OCI-LY1 (cell line): ENCODE measurements at regions not wholly inside any gene's neighbourhood (a gene's known extent, or its start where the extent isn't known, plus 50 kb on each side); places are given as distances from the start of the nearest gene placed in this dataset.

Experiments used
- CTCF ChIP-seq: fragments of 200-600 bp; sonication (generic), shearing (Covaris generic); IDR thresholded peaks from 2 replicates; pipeline ENCODE4 v1.5.1; 2017; ENCODE audit warnings: mild to moderate bottlenecking, antibody characterized with exemption, low read length, moderate library complexity, mixed read lengths
- EZH2 ChIP-seq: fragments of 200-600 bp; sonication (generic), shearing (Covaris generic); IDR thresholded peaks from 2 replicates; pipeline ENCODE4 v1.8.0; 2017; ENCODE audit warnings: borderline replicate concordance, mixed run types, mild to moderate bottlenecking, antibody characterized with exemption, low read length, moderate library complexity, mixed read lengths

- TF ChIP-seq CTCF (no peak), EZH2 (no peak)
These were observed 675.7 kb upstream of the CHRM3 start for GRCh38 chr1:238710697-238711096.
